Hematopoietic multipotent progenitor cell (in vitro differentiated cells): ENCODE measurements at regions not wholly inside any gene's neighbourhood (a gene's known extent, or its start where the extent isn't known, plus 50 kb on each side); places are given as distances from the start of the nearest gene placed in this dataset.
"Not testable (repeated sequence)": the region's sequence is repeated elsewhere in the genome, so short reads cannot be mapped to it uniquely, and the experiment has no call there.

Experiments
- DNase-seq, 3 donors: peaks; one replicate each; pipeline ENCODE4 v3.0.0-alpha.2; 2011 to 2015; ENCODE audit warnings: low read depth in 2 of 3, low spot score in 2 of 3

- no peak for DNase-seq
Observed at GRCh38 chr12:131634037-131634436, 76.9 kb upstream of the SFSWAP start.

GRCh38 chr12:131635012-131635411 lies 75.9 kb upstream of the SFSWAP start:
- not testable (repeated sequence) for DNase-seq

- no peak for DNase-seq
Observed at GRCh38 chr12:131635491-131636122, 75.3 kb upstream of the SFSWAP start.

- no peak for DNase-seq
Observed at GRCh38 chr12:131636266-131636665, 74.6 kb upstream of the SFSWAP start.

- DNase-seq: no peak
Observed at GRCh38 chr12:131636940-131637750, 73.7 kb upstream of the SFSWAP start.

GRCh38 chr12:131637986-131638385 lies 72.9 kb upstream of the SFSWAP start:
- DNase-seq: no peak

GRCh38 chr12:131639270-131639940 lies 71.5 kb upstream of the SFSWAP start:
- no peak for DNase-seq

- DNase-seq: no peak
Observed at GRCh38 chr12:131640525-131640924, 70.4 kb upstream of the SFSWAP start.

GRCh38 chr12:131641315-131641714 lies 69.6 kb upstream of the SFSWAP start:
- no peak for DNase-seq

- DNase-seq: no peak
Observed at GRCh38 chr12:131642101-131642540, 68.8 kb upstream of the SFSWAP start.

- no peak for DNase-seq
Observed at GRCh38 chr12:131642771-131643170, 68.1 kb upstream of the SFSWAP start.

- no peak for DNase-seq
Observed at GRCh38 chr12:131643631-131644452, 67.0 kb upstream of the SFSWAP start.

- no peak for DNase-seq
Observed at GRCh38 chr12:131644481-131644880, 66.4 kb upstream of the SFSWAP start.

- not testable (repeated sequence) for DNase-seq
Observed at GRCh38 chr12:131644917-131645316, 66.0 kb upstream of the SFSWAP start.

GRCh38 chr12:131645557-131645956 lies 65.3 kb upstream of the SFSWAP start:
- DNase-seq: not testable (repeated sequence)

GRCh38 chr12:131646444-131646843 lies 64.4 kb upstream of the SFSWAP start:
- not testable (repeated sequence) for DNase-seq

- DNase-seq: no peak
Observed at GRCh38 chr12:131647667-131648066, 63.2 kb upstream of the SFSWAP start.

- DNase-seq: not testable (repeated sequence)
Observed at GRCh38 chr12:131655469-131656174, 55.3 kb upstream of the SFSWAP start.

GRCh38 chr12:131656796-131657195 lies 54.1 kb upstream of the SFSWAP start:
- not testable (repeated sequence) for DNase-seq

GRCh38 chr12:131658605-131659004 lies 52.3 kb upstream of the SFSWAP start:
- not testable (repeated sequence) for DNase-seq
